ENCODE measurements at regions not wholly inside any gene's neighbourhood (a gene's known extent, or its start where the extent isn't known, plus 50 kb on each side); places are given as distances from the start of the nearest gene placed in this dataset.
"Not testable (repeated sequence)": the region's sequence is repeated elsewhere in the genome, so short reads cannot be mapped to it uniquely, and the experiment has no call there.

DNA sequence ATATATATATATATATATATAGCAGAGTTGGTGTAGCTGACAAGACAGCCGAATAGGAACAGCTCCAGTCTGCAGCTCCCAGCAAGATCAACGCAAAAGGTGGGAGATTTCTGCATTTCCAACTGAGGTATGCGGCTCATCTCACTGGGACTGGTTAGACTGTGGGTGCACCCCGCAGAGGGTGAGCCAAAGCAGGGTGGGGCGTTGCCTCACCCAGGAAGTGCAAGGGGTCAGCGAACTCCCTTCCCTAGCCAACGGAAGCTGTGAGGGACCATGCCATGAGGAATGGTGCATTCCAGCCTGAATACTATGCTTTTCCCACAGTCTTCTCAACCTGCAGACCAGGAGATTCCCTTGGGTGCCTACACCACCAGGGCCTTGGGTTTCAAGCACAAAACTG, 81.7 kb upstream of the ST3GAL6 start:
- intact Hi-C loops (cut with micrococcal nuclease; ENCODE audit: unreplicated experiment) = no loop called here
- DNase-seq (ENCODE audit: low spot score) = no peak
- no peaks in the 10 kb centered on the region for H3K9me3 ChIP-seq (ENCODE audit: low read depth, low read length, poor library complexity, severe bottlenecking)
- no peak overlapping the region for H3K4me3 ChIP-seq (ENCODE audit: low read depth, low read length, poor library complexity, severe bottlenecking)
- ChIA-PET POLR2A (ENCODE audit: low non-redundant PET) (no interaction called here), CTCF (no interaction called here)
- BruUV-seq (replicated peaks) = no TSS peak
- H3K4me1 ChIP-seq (ENCODE audit: insufficient read depth, low read length, poor library complexity, severe bottlenecking) = no peaks in the 10 kb centered on the region
- no peaks in the 10 kb centered on the region for H3K36me3 ChIP-seq (ENCODE audit: insufficient read depth, low read length, poor library complexity, severe bottlenecking)
- TF ChIP-seq EZH2 (IDR thresholded peaks at IDR 0.05; ENCODE audit: borderline replicate concordance, low read depth, low read length, poor library complexity, severe bottlenecking) = no peak
- TF ChIP-seq, protein P1, sequence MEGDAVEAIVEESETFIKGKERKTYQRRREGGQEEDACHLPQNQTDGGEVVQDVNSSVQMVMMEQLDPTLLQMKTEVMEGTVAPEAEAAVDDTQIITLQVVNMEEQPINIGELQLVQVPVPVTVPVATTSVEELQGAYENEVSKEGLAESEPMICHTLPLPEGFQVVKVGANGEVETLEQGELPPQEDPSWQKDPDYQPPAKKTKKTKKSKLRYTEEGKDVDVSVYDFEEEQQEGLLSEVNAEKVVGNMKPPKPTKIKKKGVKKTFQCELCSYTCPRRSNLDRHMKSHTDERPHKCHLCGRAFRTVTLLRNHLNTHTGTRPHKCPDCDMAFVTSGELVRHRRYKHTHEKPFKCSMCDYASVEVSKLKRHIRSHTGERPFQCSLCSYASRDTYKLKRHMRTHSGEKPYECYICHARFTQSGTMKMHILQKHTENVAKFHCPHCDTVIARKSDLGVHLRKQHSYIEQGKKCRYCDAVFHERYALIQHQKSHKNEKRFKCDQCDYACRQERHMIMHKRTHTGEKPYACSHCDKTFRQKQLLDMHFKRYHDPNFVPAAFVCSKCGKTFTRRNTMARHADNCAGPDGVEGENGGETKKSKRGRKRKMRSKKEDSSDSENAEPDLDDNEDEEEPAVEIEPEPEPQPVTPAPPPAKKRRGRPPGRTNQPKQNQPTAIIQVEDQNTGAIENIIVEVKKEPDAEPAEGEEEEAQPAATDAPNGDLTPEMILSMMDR (conservative IDR thresholded peaks at IDR 0.05; ENCODE audit: low read depth, low read length) = no peak
- no peaks in the 10 kb centered on the region for H3K27me3 ChIP-seq (replicated peaks; ENCODE audit: insufficient read depth, low read depth, low read length, poor library complexity)
- H3K27ac ChIP-seq (ENCODE audit: low read depth, low read length, poor library complexity, severe bottlenecking) = no peak overlapping the region

DNA sequence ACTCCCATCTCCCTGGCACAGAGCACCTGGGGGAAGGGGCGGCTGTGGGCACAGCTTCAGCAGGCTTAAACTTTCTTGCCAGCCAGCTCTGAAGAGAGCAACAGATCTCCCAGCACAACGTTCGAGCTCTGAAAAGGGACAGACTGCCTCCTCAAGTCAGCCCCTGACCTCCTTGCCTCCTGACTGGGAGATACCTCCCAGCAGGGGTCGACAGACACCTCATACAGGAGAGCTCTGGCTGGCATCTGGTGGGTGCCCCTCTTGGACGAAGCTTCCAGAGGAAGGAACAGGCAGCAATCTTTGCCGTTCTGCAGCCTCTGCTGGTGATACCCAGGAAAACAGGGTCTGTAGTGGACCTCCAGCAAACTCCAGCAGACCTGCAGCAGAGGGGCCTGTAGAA, 80.7 kb upstream of the ST3GAL6 start:
- POLR2A ChIA-PET (ENCODE audit: low non-redundant PET); H3K4me3 ChIP-seq (ENCODE audit: low read depth, low read length, poor library complexity, severe bottlenecking); H3K9me3 ChIP-seq (ENCODE audit: low read depth, low read length, poor library complexity, severe bottlenecking); H3K27ac ChIP-seq (ENCODE audit: low read depth, low read length, poor library complexity, severe bottlenecking); H3K4me1 ChIP-seq (ENCODE audit: insufficient read depth, low read length, poor library complexity, severe bottlenecking); intact Hi-C loops (cut with micrococcal nuclease; ENCODE audit: unreplicated experiment); BruUV-seq (replicated peaks); DNase-seq (ENCODE audit: low spot score); H3K36me3 ChIP-seq (ENCODE audit: insufficient read depth, low read length, poor library complexity, severe bottlenecking); CTCF ChIA-PET; H3K27me3 ChIP-seq (replicated peaks; ENCODE audit: insufficient read depth, low read depth, low read length, poor library complexity): not testable (repeated sequence)

DNA sequence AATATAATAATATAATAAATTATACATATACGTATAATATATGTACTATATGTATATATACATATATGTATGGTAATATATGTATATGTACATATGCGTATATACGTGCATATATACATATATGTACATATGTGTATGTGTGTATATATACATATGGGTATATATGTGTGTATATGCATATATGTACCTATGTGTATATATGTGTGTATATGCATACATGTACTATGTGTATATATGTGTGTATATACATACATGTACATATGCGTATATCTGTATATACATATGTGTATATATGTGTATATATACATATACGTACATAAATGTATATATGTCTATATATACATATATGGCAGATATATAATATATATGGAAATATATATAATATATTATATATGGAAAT, 74.8 kb upstream of the ST3GAL6 start:
- Histone ChIP-seq H3K4me1 (ENCODE audit: insufficient read depth, low read length, poor library complexity, severe bottlenecking) (no peaks in the 10 kb centered on the region), H3K4me3 (ENCODE audit: low read depth, low read length, poor library complexity, severe bottlenecking) (no peak overlapping the region), H3K27ac (ENCODE audit: low read depth, low read length, poor library complexity, severe bottlenecking) (no peak overlapping the region), H3K9me3 (ENCODE audit: low read depth, low read length, poor library complexity, severe bottlenecking) (no peaks in the 10 kb centered on the region), H3K27me3 (replicated peaks; ENCODE audit: insufficient read depth, low read depth, low read length, poor library complexity) (no peaks in the 10 kb centered on the region), H3K36me3 (ENCODE audit: insufficient read depth, low read length, poor library complexity, severe bottlenecking) (no peaks in the 10 kb centered on the region)
- intact Hi-C loops (cut with micrococcal nuclease; ENCODE audit: unreplicated experiment) = no loop called here
- no peak for DNase-seq (ENCODE audit: low spot score)
- TF ChIP-seq, protein P1 (conservative IDR thresholded peaks at IDR 0.05; ENCODE audit: low read depth, low read length) = no peak
- no peak for TF ChIP-seq EZH2 (IDR thresholded peaks at IDR 0.05; ENCODE audit: borderline replicate concordance, low read depth, low read length, poor library complexity, severe bottlenecking)
- ChIA-PET CTCF (no interaction called here), POLR2A (ENCODE audit: low non-redundant PET) (no interaction called here)
- no TSS peak for BruUV-seq (replicated peaks)

DNA sequence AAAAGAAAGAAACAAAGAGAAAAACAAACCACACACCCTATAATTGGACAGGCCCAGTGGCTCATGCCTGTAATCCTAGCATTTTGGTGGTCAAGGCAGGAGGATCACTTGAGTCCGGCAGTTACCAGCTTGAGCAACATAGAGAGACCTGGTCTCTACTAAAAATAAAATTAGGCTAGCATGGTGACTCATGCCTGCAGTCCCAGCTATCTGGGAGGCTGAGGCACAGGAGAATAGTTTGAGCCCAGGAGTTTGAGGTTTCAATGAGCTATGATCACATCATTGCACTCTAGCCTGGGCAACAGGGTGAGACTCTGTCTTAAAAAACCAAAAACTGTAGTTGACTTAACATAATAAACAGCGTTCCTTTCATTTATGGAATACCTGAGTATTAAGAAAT, 72.3 kb upstream of the ST3GAL6 start:
- no peak for DNase-seq (ENCODE audit: low spot score)
- Histone ChIP-seq H3K27ac (ENCODE audit: low read depth, low read length, poor library complexity, severe bottlenecking) (no peak overlapping the region), H3K4me3 (ENCODE audit: low read depth, low read length, poor library complexity, severe bottlenecking) (no peak overlapping the region), H3K9me3 (ENCODE audit: low read depth, low read length, poor library complexity, severe bottlenecking) (no peaks in the 10 kb centered on the region), H3K27me3 (replicated peaks; ENCODE audit: insufficient read depth, low read depth, low read length, poor library complexity) (no peaks in the 10 kb centered on the region), H3K4me1 (ENCODE audit: insufficient read depth, low read length, poor library complexity, severe bottlenecking) (no peaks in the 10 kb centered on the region), H3K36me3 (ENCODE audit: insufficient read depth, low read length, poor library complexity, severe bottlenecking) (no peaks in the 10 kb centered on the region)
- no peak for TF ChIP-seq EZH2 (IDR thresholded peaks at IDR 0.05; ENCODE audit: borderline replicate concordance, low read depth, low read length, poor library complexity, severe bottlenecking)
- TF ChIP-seq, protein P1 (conservative IDR thresholded peaks at IDR 0.05; ENCODE audit: low read depth, low read length) = no peak
- no TSS peak for BruUV-seq (replicated peaks)
- CTCF ChIA-PET = no interaction called here
- intact Hi-C loops (cut with micrococcal nuclease; ENCODE audit: unreplicated experiment) = no loop called here
- POLR2A ChIA-PET (ENCODE audit: low non-redundant PET) = no interaction called here
